ENCODE measurements at regions not wholly inside any gene's neighbourhood (a gene's known extent, or its start where the extent isn't known, plus 50 kb on each side); places are given as distances from the start of the nearest gene placed in this dataset.

DNA sequence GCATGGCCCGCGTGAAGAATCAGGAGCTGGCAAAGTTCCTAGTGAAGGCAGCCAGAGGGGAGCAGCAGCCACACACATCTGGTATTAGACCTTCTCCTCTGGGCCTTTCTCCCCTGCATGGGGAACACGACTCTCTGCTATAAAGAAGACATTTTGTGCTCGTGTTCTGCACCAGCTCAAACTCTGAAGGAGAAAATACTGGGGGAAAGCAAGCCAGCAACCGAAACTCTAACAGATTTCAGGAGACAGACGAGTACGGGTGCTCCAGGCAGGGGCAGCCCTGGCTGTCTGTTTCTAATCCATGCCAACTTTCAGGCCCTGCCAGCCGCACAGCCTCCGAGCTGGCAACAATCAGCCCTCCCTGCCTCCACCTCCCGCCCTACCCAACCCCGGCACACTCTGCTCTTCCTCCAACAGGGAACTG is 296.3 kb downstream of the BRD1 start:
- TF ChIP-seq, protein P1, sequence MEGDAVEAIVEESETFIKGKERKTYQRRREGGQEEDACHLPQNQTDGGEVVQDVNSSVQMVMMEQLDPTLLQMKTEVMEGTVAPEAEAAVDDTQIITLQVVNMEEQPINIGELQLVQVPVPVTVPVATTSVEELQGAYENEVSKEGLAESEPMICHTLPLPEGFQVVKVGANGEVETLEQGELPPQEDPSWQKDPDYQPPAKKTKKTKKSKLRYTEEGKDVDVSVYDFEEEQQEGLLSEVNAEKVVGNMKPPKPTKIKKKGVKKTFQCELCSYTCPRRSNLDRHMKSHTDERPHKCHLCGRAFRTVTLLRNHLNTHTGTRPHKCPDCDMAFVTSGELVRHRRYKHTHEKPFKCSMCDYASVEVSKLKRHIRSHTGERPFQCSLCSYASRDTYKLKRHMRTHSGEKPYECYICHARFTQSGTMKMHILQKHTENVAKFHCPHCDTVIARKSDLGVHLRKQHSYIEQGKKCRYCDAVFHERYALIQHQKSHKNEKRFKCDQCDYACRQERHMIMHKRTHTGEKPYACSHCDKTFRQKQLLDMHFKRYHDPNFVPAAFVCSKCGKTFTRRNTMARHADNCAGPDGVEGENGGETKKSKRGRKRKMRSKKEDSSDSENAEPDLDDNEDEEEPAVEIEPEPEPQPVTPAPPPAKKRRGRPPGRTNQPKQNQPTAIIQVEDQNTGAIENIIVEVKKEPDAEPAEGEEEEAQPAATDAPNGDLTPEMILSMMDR (IDR thresholded peaks at IDR 0.05; ENCODE audit: low read depth, low read length) = no peak
- TF ChIP-seq POLR2A (IDR thresholded peaks at IDR 0.05; ENCODE audit: extremely low read depth, insufficient read length) = no peak

Data from NB4 (cell line).